Mesenchymal stem cell (in vitro differentiated cells and primary cell): ENCODE measurements at regions not wholly inside any gene's neighbourhood (a gene's known extent, or its start where the extent isn't known, plus 50 kb on each side); places are given as distances from the start of the nearest gene placed in this dataset.

Experiments used
- DNase-seq: peaks from one replicate; pipeline ENCODE4 v3.0.0-alpha.2; 2013
- H2AFZ ChIP-seq: one replicate; pipeline ENCODE4 v1.6.1; 2013; ENCODE audit warnings: low read depth, mild to moderate bottlenecking, control low read depth, inconsistent platforms, low read length, moderate library complexity
- H2AK5ac ChIP-seq: 2 replicates; pipeline ENCODE4 v1.6.1; 2013; ENCODE audit warnings: low read length, moderate library complexity, mild to moderate bottlenecking, inconsistent platforms; ENCODE audit not compliant: severe bottlenecking
- H2BK120ac ChIP-seq: one replicate; pipeline ENCODE4 v1.6.1; 2013; ENCODE audit warnings: low read depth, mild to moderate bottlenecking, inconsistent platforms, low read length, moderate library complexity
- H2BK12ac ChIP-seq, 2 experiments: one replicate each; pipeline ENCODE4 v1.6.1; 2013; ENCODE audit warnings: inconsistent platforms in 2 of 2, low read length in 2 of 2, mild to moderate bottlenecking in 2 of 2, moderate library complexity in 2 of 2, control low read depth in 1 of 2
- H2BK15ac ChIP-seq: one replicate; pipeline ENCODE4 v1.6.1; 2013; ENCODE audit warnings: mild to moderate bottlenecking, low read depth, inconsistent platforms; ENCODE audit not compliant: poor library complexity, severe bottlenecking
- H2BK5ac ChIP-seq: 2 replicates; pipeline ENCODE4 v1.6.1; 2013; ENCODE audit warnings: low read depth, mild to moderate bottlenecking, low read length, control low read depth, inconsistent platforms; ENCODE audit not compliant: poor library complexity, severe bottlenecking
- H3K14ac ChIP-seq, 2 experiments: one replicate each; pipeline ENCODE4 v1.6.1; 2013; ENCODE audit warnings: inconsistent platforms in 2 of 2, low read length in 2 of 2, control low read depth in 1 of 2, mild to moderate bottlenecking in 1 of 2, moderate library complexity in 1 of 2
- H3K18ac ChIP-seq, 2 experiments: one replicate each; pipeline ENCODE4 v1.6.1; 2013; ENCODE audit warnings: inconsistent platforms in 2 of 2, low read length in 2 of 2, control low read depth in 1 of 2, low read depth in 1 of 2, mild to moderate bottlenecking in 1 of 2
- H3K23ac ChIP-seq, 2 experiments: one replicate each; pipeline ENCODE4 v1.6.1; 2013; ENCODE audit warnings: inconsistent platforms in 2 of 2, low read length in 2 of 2, mild to moderate bottlenecking in 2 of 2, moderate library complexity in 2 of 2, control low read depth in 1 of 2
- H3K27ac ChIP-seq: 2 replicates; pipeline ENCODE4 v1.5.1; 2013; ENCODE audit warnings: mild to moderate bottlenecking, moderate library complexity, low read length, control low read depth, inconsistent platforms; ENCODE audit not compliant: poor library complexity, severe bottlenecking
- H3K27me3 ChIP-seq, 2 experiments: 2 replicates each; pipeline versions ENCODE4 v1.6.1 to v1.7.0; 2013; ENCODE audit warnings: low read length in 2 of 2, mild to moderate bottlenecking in 2 of 2, moderate library complexity in 2 of 2, control low read depth in 1 of 2, inconsistent platforms in 1 of 2; ENCODE audit not compliant: control insufficient read depth in 1 of 2, insufficient read depth in 1 of 2
- H3K36me3 ChIP-seq, 2 experiments: 2 replicates each; pipeline versions ENCODE4 v1.6.1 to v1.7.0; 2013; ENCODE audit warnings: low read length in 2 of 2, control low read depth in 1 of 2, inconsistent platforms in 1 of 2, low read depth in 1 of 2, mild to moderate bottlenecking in 1 of 2; ENCODE audit not compliant: insufficient read depth in 2 of 2, control insufficient read depth in 1 of 2
- H3K4ac ChIP-seq, 2 experiments: one replicate each; pipeline ENCODE4 v1.6.1; 2013; ENCODE audit warnings: inconsistent platforms in 2 of 2, low read length in 2 of 2, mild to moderate bottlenecking in 2 of 2, moderate library complexity in 2 of 2, control low read depth in 1 of 2, low read depth in 1 of 2
- H3K4me1 ChIP-seq: 2 replicates; pipeline ENCODE4 v1.6.1; 2013; ENCODE audit warnings: low read depth, low read length, control low read depth; ENCODE audit not compliant: control insufficient read depth, insufficient read depth
- H3K4me2 ChIP-seq: 2 replicates; pipeline ENCODE4 v1.6.1; 2013; ENCODE audit warnings: low read length, mild to moderate bottlenecking, inconsistent platforms; ENCODE audit not compliant: poor library complexity, severe bottlenecking
- H3K4me3 ChIP-seq, 2 experiments: 2 replicates each; pipeline versions ENCODE4 v1.5.1 to v1.7.0; 2013; ENCODE audit warnings: low read length in 2 of 2, mild to moderate bottlenecking in 2 of 2, control low read depth in 1 of 2, low read depth in 1 of 2; ENCODE audit not compliant: insufficient read depth in 1 of 2
- H3K79me1 ChIP-seq: replicated peaks from 2 replicates; pipeline ENCODE4 v1.6.1; 2013; ENCODE audit warnings: mild to moderate bottlenecking, control low read depth, low read length, inconsistent platforms; ENCODE audit not compliant: poor library complexity, severe bottlenecking
- H3K9ac ChIP-seq: 2 replicates; pipeline ENCODE4 v1.7.0; 2013; ENCODE audit warnings: mild to moderate bottlenecking, low read length, moderate library complexity
- H3K9me3 ChIP-seq: 2 replicates; pipeline ENCODE4 v1.7.0; 2013; ENCODE audit warnings: mild to moderate bottlenecking, low read length; ENCODE audit not compliant: control insufficient read depth
- H4K8ac ChIP-seq: one replicate; pipeline ENCODE4 v1.6.1; 2013; ENCODE audit warnings: inconsistent platforms, mild to moderate bottlenecking, low read length, moderate library complexity
- H4K91ac ChIP-seq: one replicate; pipeline ENCODE4 v1.6.1; 2013; ENCODE audit warnings: mild to moderate bottlenecking, low read length, inconsistent platforms
- WGBS: methylation state at CpG from one replicate; pipeline ENCODE4 v1.1.7; 2013; ENCODE audit warnings: mixed read lengths; 5-methylcytosine and 5-hydroxymethylcytosine counted together

GRCh38 chr15:96524676-96525417, 194.3 kb downstream of the NR2F2 start:
- Histone ChIP-seq H4K8ac (no peak overlapping the region), H2AK5ac (no peak overlapping the region), H3K27me3 (peaks cover 0 to 4% of the 10 kb centered on the region in 2 experiments), H3K23ac (no peak overlapping the region), H3K4ac (no peak overlapping the region), H2BK120ac (no peak overlapping the region), H3K9me3 (peaks cover 12% of the 10 kb centered on the region), H3K4me3 (no peak overlapping the region), H3K4me1 (no peaks in the 10 kb centered on the region), H2BK15ac (no peak overlapping the region), H3K27ac (no peak overlapping the region), H3K18ac (no peak overlapping the region), H3K9ac (no peak overlapping the region), H4K91ac (no peak overlapping the region), H2AFZ (no peak overlapping the region), H2BK5ac (no peak overlapping the region), H3K79me1 (no peaks in the 10 kb centered on the region), H3K36me3 (no peaks in the 10 kb centered on the region), H3K14ac (no peak overlapping the region), H2BK12ac (no peak overlapping the region), H3K4me2 (no peak overlapping the region)
- DNase-seq, result no peak
- 62% methylated on average over 3 of the region's 5 CpGs for WGBS

- no peak overlapping the region for H3K14ac ChIP-seq
- H3K79me1 ChIP-seq, result no peaks in the 10 kb centered on the region
- no peak overlapping the region for H2BK12ac ChIP-seq
- WGBS, result 88% methylated on average over 4 of the region's 4 CpGs
- H4K91ac ChIP-seq, result no peak overlapping the region
- no peak overlapping the region for H2AFZ ChIP-seq
- H2AK5ac ChIP-seq, result no peak overlapping the region
- no peak overlapping the region for H2BK5ac ChIP-seq
- no peak overlapping the region for H3K18ac ChIP-seq
- no peak overlapping the region for H3K4ac ChIP-seq
- no peak overlapping the region for H3K4me2 ChIP-seq
- H4K8ac ChIP-seq, result no peak overlapping the region
- no peaks in the 10 kb centered on the region for H3K9me3 ChIP-seq
- H2BK15ac ChIP-seq, result no peak overlapping the region
- no peak overlapping the region for H3K27ac ChIP-seq
- no peaks in the 10 kb centered on the region for H3K4me1 ChIP-seq
- no peak overlapping the region for H3K9ac ChIP-seq
- H3K36me3 ChIP-seq, result no peaks in the 10 kb centered on the region
- no peak overlapping the region for H2BK120ac ChIP-seq
- H3K23ac ChIP-seq, result no peak overlapping the region
- DNase-seq, result no peak
- no peaks in the 10 kb centered on the region for H3K27me3 ChIP-seq
- no peak overlapping the region for H3K4me3 ChIP-seq
Measured at GRCh38 chr15:96535148-96535547, 204.6 kb downstream of the NR2F2 start.

GRCh38 chr15:96538491-96538890, 208.0 kb downstream of the NR2F2 start:
- no peak overlapping the region for H3K4me2 ChIP-seq
- H3K18ac ChIP-seq, result no peak overlapping the region
- H3K36me3 ChIP-seq, result no peaks in the 10 kb centered on the region
- no peak overlapping the region for H2AK5ac ChIP-seq
- no peak overlapping the region for H3K14ac ChIP-seq
- H2BK5ac ChIP-seq, result no peak overlapping the region
- no peak overlapping the region for H2BK12ac ChIP-seq
- no peak overlapping the region for H2BK15ac ChIP-seq
- no peak overlapping the region for H2BK120ac ChIP-seq
- H3K9ac ChIP-seq, result no peak overlapping the region
- H3K4me3 ChIP-seq, result no peak overlapping the region
- DNase-seq, result no peak
- H3K23ac ChIP-seq, result no peak overlapping the region
- no peak overlapping the region for H3K27ac ChIP-seq
- no peaks in the 10 kb centered on the region for H3K27me3 ChIP-seq
- no peaks in the 10 kb centered on the region for H3K79me1 ChIP-seq
- no peak overlapping the region for H4K8ac ChIP-seq
- H4K91ac ChIP-seq, result no peak overlapping the region
- no peak overlapping the region for H3K4ac ChIP-seq
- no peaks in the 10 kb centered on the region for H3K4me1 ChIP-seq
- no peaks in the 10 kb centered on the region for H3K9me3 ChIP-seq
- no peak overlapping the region for H2AFZ ChIP-seq
- WGBS, result 93% methylated on average over 3 of the region's 3 CpGs

DNA sequence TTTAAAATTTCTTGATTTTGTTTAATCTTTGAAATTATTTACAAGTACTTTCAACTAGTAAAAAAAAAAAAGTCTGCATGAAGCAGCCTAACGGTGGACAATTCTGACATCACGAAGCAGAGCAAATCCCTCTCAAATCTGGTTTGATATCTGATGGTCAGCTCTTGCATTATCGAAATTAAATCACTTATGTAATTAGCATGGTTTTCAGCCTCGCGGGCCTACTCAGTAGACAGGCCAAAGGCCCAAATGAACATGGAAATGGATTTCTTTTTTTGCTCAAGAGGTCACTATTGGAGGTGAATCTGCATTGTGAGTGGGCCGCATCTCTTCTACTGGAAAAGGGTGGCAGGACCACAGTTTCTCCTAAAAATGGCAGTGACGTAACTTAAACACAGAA, 209.8 kb downstream of the NR2F2 start:
- no peak overlapping the region for H3K4me2 ChIP-seq
- no peak overlapping the region for H2BK15ac ChIP-seq
- H3K79me1 ChIP-seq, result no peaks in the 10 kb centered on the region
- 93% methylated on average over 7 of the region's 7 CpGs for WGBS
- no peak overlapping the region for H2BK120ac ChIP-seq
- H4K91ac ChIP-seq, result no peak overlapping the region
- no peak overlapping the region for H3K23ac ChIP-seq
- H2BK5ac ChIP-seq, result no peak overlapping the region
- no peak overlapping the region for H4K8ac ChIP-seq
- H3K4me1 ChIP-seq, result no peaks in the 10 kb centered on the region
- H2AFZ ChIP-seq, result no peak overlapping the region
- H3K9me3 ChIP-seq, result no peaks in the 10 kb centered on the region
- no peak overlapping the region for H3K4me3 ChIP-seq
- H3K27ac ChIP-seq, result no peak overlapping the region
- no peak for DNase-seq
- no peak overlapping the region for H3K18ac ChIP-seq
- H2BK12ac ChIP-seq, result no peak overlapping the region
- no peaks in the 10 kb centered on the region for H3K27me3 ChIP-seq
- H3K9ac ChIP-seq, result no peak overlapping the region
- no peak overlapping the region for H2AK5ac ChIP-seq
- no peak overlapping the region for H3K14ac ChIP-seq
- H3K4ac ChIP-seq, result no peak overlapping the region
- H3K36me3 ChIP-seq, result no peaks in the 10 kb centered on the region
